Activated B cell treated with CpG ODN at 0.5 μM for 24 hours (primary cell): ENCODE measurements at regions not wholly inside any gene's neighbourhood (a gene's known extent, or its start where the extent isn't known, plus 50 kb on each side); places are given as distances from the start of the nearest gene placed in this dataset.

Source experiments
- ATAC-seq: fragments of 200-7000 bp; cut with Tn5 transposase; one replicate; pipeline ENCODE4 v1.10.0; 2021; ENCODE audit warnings: low read depth, mild to moderate bottlenecking, moderate library complexity
- CTCF ChIA-PET: fragments of 350-600 bp; sonication (Branson Sonifier 250); formaldehyde crosslinking; loops from one replicate; lab custom pipeline; 2021; ENCODE audit warnings: antibody characterized with exemption; lab: Charles Lee
- POLR2A ChIA-PET: fragments of 350-600 bp; sonication (Branson Sonifier 250); formaldehyde crosslinking; loops from one replicate; lab custom pipeline; 2021; ENCODE audit warnings: antibody characterized with exemption; lab: Charles Lee
- DNase-seq: peaks from one replicate; pipeline ENCODE4 v3.0.0; 2022
- H3K27ac Mint-ChIP-seq: one replicate; pipeline ENCODE4 v1.8.0; 2020; ENCODE audit warnings: mixed read lengths
- H3K27me3 Mint-ChIP-seq: one replicate; pipeline ENCODE4 v1.8.0; 2021; ENCODE audit warnings: mixed read lengths
- H3K36me3 Mint-ChIP-seq: one replicate; pipeline ENCODE4 v1.8.0; 2021; ENCODE audit warnings: low read depth, mixed read lengths
- H3K4me1 Mint-ChIP-seq: one replicate; pipeline ENCODE4 v1.8.0; 2021; ENCODE audit warnings: mixed read lengths
- H3K4me3 Mint-ChIP-seq: one replicate; pipeline ENCODE4 v1.8.0; 2020; ENCODE audit warnings: mild to moderate bottlenecking, mixed read lengths
- H3K9me3 Mint-ChIP-seq: one replicate; pipeline ENCODE4 v1.8.0; 2020; ENCODE audit warnings: mixed read lengths
- intact Hi-C: fragments of 100-400 bp; cut with micrococcal nuclease; formaldehyde crosslinking; loops from one replicate; pipeline ENCODE4 v1.15.1; 2024
- TF ChIP-seq, protein P1 (sequence below): fragments of 200-600 bp; IDR thresholded peaks from one replicate; pipeline ENCODE4 v1.8.0; 2022; ENCODE audit warnings: antibody characterized with exemption, mild to moderate bottlenecking

DNA sequence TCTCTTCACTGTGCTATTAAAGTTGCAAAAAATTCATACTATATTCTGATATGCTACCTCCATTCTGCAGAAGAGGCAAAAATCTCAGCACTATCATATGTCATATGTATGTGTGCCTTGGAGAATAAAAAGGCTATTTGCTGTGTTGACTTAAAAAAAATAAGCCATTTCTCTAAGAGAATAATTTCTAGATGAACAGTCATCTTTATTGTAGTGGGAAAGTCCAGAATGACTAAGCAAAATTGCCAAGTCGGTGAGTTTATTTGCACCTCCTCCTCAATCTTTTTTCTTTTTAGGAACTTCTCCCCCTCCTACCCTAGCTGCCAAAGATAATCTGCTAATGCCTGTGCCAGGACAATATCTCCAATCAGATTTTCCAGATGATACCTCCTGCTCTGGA, 353.8 kb upstream of the FAR2 start:
- Mint-ChIP-seq H3K27me3 (no peaks in the 10 kb centered on the region), H3K9me3 (no peaks in the 10 kb centered on the region), H3K4me1 (no peaks in the 10 kb centered on the region), H3K4me3 (no peak overlapping the region), H3K36me3 (no peaks in the 10 kb centered on the region), H3K27ac (no peak overlapping the region)
- ATAC-seq (no peak), DNase-seq (no peak)
- TF ChIP-seq, protein P1, sequence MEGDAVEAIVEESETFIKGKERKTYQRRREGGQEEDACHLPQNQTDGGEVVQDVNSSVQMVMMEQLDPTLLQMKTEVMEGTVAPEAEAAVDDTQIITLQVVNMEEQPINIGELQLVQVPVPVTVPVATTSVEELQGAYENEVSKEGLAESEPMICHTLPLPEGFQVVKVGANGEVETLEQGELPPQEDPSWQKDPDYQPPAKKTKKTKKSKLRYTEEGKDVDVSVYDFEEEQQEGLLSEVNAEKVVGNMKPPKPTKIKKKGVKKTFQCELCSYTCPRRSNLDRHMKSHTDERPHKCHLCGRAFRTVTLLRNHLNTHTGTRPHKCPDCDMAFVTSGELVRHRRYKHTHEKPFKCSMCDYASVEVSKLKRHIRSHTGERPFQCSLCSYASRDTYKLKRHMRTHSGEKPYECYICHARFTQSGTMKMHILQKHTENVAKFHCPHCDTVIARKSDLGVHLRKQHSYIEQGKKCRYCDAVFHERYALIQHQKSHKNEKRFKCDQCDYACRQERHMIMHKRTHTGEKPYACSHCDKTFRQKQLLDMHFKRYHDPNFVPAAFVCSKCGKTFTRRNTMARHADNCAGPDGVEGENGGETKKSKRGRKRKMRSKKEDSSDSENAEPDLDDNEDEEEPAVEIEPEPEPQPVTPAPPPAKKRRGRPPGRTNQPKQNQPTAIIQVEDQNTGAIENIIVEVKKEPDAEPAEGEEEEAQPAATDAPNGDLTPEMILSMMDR = no peak
- POLR2A ChIA-PET = no interaction called here
- CTCF ChIA-PET = no interaction called here
- intact Hi-C loops = no loop called here

DNA sequence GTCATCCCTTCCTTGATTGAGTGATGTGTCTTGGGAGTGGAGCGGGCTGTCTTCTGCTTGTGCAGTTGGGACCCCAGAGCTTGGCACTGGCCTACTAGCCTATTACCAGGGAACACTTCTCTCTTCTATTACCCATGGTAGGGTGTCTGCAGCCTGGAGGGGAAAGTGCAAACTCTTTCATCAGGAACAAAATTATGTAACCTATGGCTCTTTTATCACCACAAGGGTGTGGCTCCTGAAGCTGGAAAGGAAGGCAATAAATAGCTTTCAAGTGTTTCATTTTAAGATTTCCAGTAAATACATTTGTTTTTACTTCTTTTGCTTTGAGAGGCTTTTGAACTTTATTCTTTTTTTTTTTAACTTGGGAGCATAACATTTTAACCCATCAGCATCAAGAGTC, 349.7 kb upstream of the FAR2 start:
- DNase-seq (no peak), ATAC-seq (no peak)
- Mint-ChIP-seq H3K9me3 (no peaks in the 10 kb centered on the region), H3K27ac (no peak overlapping the region), H3K4me1 (no peaks in the 10 kb centered on the region), H3K4me3 (no peak overlapping the region), H3K27me3 (no peaks in the 10 kb centered on the region), H3K36me3 (no peaks in the 10 kb centered on the region)
- ChIA-PET CTCF (no interaction called here), POLR2A (no interaction called here)
- TF ChIP-seq, protein P1 = no peak
- intact Hi-C loops = no loop called here

DNA sequence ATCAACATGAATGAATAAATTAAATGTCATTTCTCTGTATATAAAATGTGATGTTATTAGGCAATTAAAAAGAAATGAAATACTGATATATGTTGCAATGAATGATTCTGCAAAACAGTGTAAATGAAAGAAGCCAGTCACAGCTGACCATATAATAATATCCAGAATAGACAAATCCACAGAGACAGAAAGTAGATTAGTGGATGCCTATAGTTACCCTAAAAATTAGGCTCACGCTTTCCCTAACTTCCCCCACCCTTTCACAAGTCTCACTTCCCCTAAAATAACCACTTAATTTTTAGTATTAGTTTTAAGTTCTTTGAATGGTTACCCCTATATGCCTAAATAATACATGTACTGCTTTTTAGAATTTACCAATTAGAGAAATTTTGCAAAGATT, 348.9 kb upstream of the FAR2 start:
- DNase-seq (no peak), ATAC-seq (no peak)
- no peak overlapping the region for H3K4me3 Mint-ChIP-seq
- CTCF ChIA-PET = no interaction called here
- intact Hi-C loops = no loop called here
- no peaks in the 10 kb centered on the region for H3K27me3 Mint-ChIP-seq
- no peaks in the 10 kb centered on the region for H3K4me1 Mint-ChIP-seq
- TF ChIP-seq, protein P1 = no peak
- H3K36me3 Mint-ChIP-seq = no peaks in the 10 kb centered on the region
- no peak overlapping the region for H3K27ac Mint-ChIP-seq
- no peaks in the 10 kb centered on the region for H3K9me3 Mint-ChIP-seq
- POLR2A ChIA-PET = no interaction called here

DNA sequence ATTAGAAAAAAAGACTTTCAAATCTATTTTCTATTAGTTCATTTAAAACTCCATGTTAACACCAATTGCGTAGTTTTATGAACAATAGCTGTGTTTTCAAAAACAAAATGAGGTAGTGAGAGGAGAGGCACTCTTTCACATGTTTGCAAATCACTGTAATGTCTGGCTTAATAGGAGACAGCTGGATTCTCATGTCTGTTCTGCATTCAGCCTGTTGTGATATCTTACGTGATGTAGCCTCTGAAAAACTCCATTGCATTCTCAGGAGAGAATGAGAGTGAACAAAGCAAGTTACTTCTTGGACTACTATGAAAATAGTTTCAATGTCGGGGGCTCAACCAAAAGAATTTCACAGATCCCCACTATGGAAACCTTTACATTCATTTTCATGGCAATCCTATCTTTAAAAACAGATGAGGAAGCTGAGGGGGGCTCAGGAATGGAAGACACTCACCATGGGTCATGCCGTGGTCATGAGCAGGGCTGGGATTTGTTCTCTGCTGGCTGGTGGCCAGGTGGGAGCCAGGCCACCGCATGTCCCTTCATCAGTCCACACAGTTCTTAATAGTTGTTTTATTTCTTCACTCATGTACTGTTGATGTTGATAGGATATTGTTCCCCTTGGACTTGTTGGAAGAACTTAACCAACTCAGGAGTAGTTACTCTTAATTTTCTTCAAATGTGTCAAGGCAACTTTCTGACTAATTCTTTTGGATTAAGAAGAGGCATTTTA, 346.2 kb upstream of the FAR2 start:
- CTCF ChIA-PET = no interaction called here

DNA sequence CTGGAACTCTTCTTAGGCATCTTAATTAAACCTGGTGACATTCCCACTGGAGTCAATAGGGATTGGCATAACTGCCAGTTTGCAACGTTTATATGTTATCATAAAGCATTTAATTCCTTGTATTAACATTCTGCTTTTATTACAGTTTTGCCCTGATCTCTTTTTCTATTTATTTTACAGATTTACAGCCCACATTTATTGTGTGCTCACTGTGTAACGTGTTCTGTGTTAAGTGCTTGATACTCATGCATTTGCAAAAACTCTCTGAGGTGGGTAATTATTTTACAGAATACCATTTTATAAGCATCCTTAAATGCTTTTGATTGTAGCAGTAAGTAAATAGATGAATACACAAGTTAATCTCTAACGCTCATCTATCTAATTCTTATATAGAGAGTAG, 341.5 kb upstream of the FAR2 start:
- ATAC-seq (no peak), DNase-seq (no peak)
- POLR2A ChIA-PET = no interaction called here
- Mint-ChIP-seq H3K4me3 (no peak overlapping the region), H3K27ac (no peak overlapping the region), H3K9me3 (no peaks in the 10 kb centered on the region), H3K36me3 (no peaks in the 10 kb centered on the region), H3K4me1 (no peaks in the 10 kb centered on the region), H3K27me3 (no peaks in the 10 kb centered on the region)
- TF ChIP-seq, protein P1 = no peak
- intact Hi-C loops = no loop called here
- CTCF ChIA-PET = no interaction called here

More for the DNA sequence above, 346.2 kb upstream of the FAR2 start:
- TF ChIP-seq, protein P1 = no peak
- DNase-seq (no peak), ATAC-seq (no peak)
- POLR2A ChIA-PET = no interaction called here
- Mint-ChIP-seq H3K27ac (no peak overlapping the region), H3K4me1 (no peaks in the 10 kb centered on the region), H3K27me3 (no peaks in the 10 kb centered on the region), H3K4me3 (no peak overlapping the region), H3K36me3 (no peaks in the 10 kb centered on the region), H3K9me3 (no peaks in the 10 kb centered on the region)
- intact Hi-C loops = no loop called here
